ENCODE measurements at regions not wholly inside any gene's neighbourhood (a gene's known extent, or its start where the extent isn't known, plus 50 kb on each side); places are given as distances from the start of the nearest gene placed in this dataset.

DNA sequence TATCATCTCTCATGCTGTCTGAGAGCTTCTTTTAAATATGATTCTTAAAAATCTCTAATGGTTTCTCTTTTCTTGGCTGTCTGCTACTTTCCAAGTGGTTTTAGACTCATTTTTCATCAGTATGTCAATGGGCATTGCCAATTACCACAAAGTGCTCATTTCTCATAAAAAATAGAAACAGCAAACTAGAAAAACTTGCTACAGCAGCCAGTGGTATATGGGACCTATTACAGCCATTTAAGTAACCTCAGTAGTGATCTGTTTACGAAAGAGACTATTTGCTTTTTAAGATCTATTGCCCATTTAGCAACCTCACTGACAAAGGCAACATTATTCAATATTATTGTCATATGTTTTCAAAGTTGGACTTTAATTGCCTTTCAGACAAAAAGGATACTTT is 207.1 kb upstream of the RHOBTB1 start:
- TF ChIP-seq POLR2A (IDR thresholded peaks at IDR 0.05) = no peak
- TF ChIP-seq, protein P1, sequence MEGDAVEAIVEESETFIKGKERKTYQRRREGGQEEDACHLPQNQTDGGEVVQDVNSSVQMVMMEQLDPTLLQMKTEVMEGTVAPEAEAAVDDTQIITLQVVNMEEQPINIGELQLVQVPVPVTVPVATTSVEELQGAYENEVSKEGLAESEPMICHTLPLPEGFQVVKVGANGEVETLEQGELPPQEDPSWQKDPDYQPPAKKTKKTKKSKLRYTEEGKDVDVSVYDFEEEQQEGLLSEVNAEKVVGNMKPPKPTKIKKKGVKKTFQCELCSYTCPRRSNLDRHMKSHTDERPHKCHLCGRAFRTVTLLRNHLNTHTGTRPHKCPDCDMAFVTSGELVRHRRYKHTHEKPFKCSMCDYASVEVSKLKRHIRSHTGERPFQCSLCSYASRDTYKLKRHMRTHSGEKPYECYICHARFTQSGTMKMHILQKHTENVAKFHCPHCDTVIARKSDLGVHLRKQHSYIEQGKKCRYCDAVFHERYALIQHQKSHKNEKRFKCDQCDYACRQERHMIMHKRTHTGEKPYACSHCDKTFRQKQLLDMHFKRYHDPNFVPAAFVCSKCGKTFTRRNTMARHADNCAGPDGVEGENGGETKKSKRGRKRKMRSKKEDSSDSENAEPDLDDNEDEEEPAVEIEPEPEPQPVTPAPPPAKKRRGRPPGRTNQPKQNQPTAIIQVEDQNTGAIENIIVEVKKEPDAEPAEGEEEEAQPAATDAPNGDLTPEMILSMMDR (IDR thresholded peaks at IDR 0.05) = no peak
